Epithelial cell of proximal tubule (primary cell): ENCODE measurements at regions not wholly inside any gene's neighbourhood (a gene's known extent, or its start where the extent isn't known, plus 50 kb on each side); places are given as distances from the start of the nearest gene placed in this dataset.

Source experiments
- DNase-seq: peaks from one replicate; pipeline ENCODE4 v3.0.0-alpha.2; 2011; ENCODE audit warnings: low read depth
- H3K4me3 ChIP-seq: 2 replicates; pipeline ENCODE4 v1.5.1; 2011; ENCODE audit warnings: low read depth, mild to moderate bottlenecking, low read length
- TF ChIP-seq, protein P1 (sequence below): conservative IDR thresholded peaks from 2 replicates; pipeline ENCODE4 v1.5.1; 2012; ENCODE audit warnings: low read depth, mild to moderate bottlenecking, low read length

- no peak for DNase-seq
- no peak overlapping the region for H3K4me3 ChIP-seq
- TF ChIP-seq, protein P1, sequence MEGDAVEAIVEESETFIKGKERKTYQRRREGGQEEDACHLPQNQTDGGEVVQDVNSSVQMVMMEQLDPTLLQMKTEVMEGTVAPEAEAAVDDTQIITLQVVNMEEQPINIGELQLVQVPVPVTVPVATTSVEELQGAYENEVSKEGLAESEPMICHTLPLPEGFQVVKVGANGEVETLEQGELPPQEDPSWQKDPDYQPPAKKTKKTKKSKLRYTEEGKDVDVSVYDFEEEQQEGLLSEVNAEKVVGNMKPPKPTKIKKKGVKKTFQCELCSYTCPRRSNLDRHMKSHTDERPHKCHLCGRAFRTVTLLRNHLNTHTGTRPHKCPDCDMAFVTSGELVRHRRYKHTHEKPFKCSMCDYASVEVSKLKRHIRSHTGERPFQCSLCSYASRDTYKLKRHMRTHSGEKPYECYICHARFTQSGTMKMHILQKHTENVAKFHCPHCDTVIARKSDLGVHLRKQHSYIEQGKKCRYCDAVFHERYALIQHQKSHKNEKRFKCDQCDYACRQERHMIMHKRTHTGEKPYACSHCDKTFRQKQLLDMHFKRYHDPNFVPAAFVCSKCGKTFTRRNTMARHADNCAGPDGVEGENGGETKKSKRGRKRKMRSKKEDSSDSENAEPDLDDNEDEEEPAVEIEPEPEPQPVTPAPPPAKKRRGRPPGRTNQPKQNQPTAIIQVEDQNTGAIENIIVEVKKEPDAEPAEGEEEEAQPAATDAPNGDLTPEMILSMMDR: no peak
These were observed 57.3 kb upstream of the RASGEF1B start for GRCh38 chr4:81528979-81529378.

GRCh38 chr4:81528200-81528599 is 56.5 kb upstream of the RASGEF1B start:
- no peak for DNase-seq
- TF ChIP-seq, protein P1: no peak
- no peak overlapping the region for H3K4me3 ChIP-seq

- TF ChIP-seq, protein P1: no peak
These were observed 56.0 kb upstream of the RASGEF1B start for GRCh38 chr4:81527709-81528108.

DNA sequence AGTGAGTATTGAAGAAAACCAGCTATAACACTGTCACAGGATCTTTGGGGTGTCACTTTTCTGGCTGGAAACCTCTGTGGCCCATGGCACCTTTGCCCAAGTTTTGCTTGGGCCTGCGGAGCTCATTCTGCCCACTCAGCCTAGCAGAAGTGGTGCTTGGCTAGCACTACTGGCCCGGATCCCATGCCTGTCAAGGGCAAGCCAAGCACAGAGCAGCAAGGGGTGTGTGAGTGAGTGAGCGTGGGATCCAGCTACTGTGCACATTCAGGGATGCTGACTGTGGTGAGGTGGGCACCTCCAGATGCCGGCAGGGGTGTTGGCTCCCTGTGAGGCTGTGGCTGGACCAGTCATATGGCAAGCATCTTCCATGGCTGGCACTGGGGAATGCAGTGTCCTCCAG is 55.4 kb upstream of the RASGEF1B start:
- no peak for DNase-seq
- no peak overlapping the region for H3K4me3 ChIP-seq
- TF ChIP-seq, protein P1: no peak

More at GRCh38 chr4:81527709-81528108, 56.0 kb upstream of the RASGEF1B start:
- DNase-seq: no peak
- no peak overlapping the region for H3K4me3 ChIP-seq

GRCh38 chr4:81526706-81527105 is 55.0 kb upstream of the RASGEF1B start:
- H3K4me3 ChIP-seq: no peak overlapping the region
- DNase-seq: no peak
- TF ChIP-seq, protein P1: no peak

- H3K4me3 ChIP-seq: no peak overlapping the region
- no peak for DNase-seq
- TF ChIP-seq, protein P1: no peak
These were observed 52.1 kb upstream of the RASGEF1B start for GRCh38 chr4:81523672-81524327.

- TF ChIP-seq, protein P1: no peak
- no peak overlapping the region for H3K4me3 ChIP-seq
- DNase-seq: no peak
These were observed 51.0 kb upstream of the RASGEF1B start for GRCh38 chr4:81522711-81523110.
